ENCODE measurements at regions not wholly inside any gene's neighbourhood (a gene's known extent, or its start where the extent isn't known, plus 50 kb on each side); places are given as distances from the start of the nearest gene placed in this dataset.
A peak's percentile ranks its signal among the peaks of the same experiment; 100 is the strongest.

GRCh38 chr3:182731764-182732163 is 61.5 kb upstream of the ATP11B start:
- 95% methylated on average over 3 of the region's 3 CpGs for WGBS (ENCODE audit: insufficient coverage)
- no peak overlapping the region for H3K27ac ChIP-seq (ENCODE audit: low read depth, low read length)
- no peaks in the 10 kb centered on the region for H3K27me3 ChIP-seq (ENCODE audit: control insufficient read depth, insufficient read depth, low read length)
- DNase-seq (ENCODE audit: low read depth in 4 of 6, low spot score in 6 of 6) = no peak
- no peaks in the 10 kb centered on the region for H3K36me3 ChIP-seq (ENCODE audit: control insufficient read depth, insufficient read depth, low read length)
- peaks cover 1% of the 10 kb centered on the region for H3K4me1 ChIP-seq (ENCODE audit: control insufficient read depth, insufficient read depth, low read length)
- H3K4me3 ChIP-seq (ENCODE audit: low read depth, low read length) = no peak overlapping the region
- H3K9me3 ChIP-seq (ENCODE audit: control insufficient read depth, insufficient read depth, low read length) = no peaks in the 10 kb centered on the region

- H3K36me3 ChIP-seq (ENCODE audit: control insufficient read depth, insufficient read depth, low read length) = no peaks in the 10 kb centered on the region
- no peak overlapping the region for H3K4me3 ChIP-seq (ENCODE audit: low read depth, low read length)
- no peaks in the 10 kb centered on the region for H3K9me3 ChIP-seq (ENCODE audit: control insufficient read depth, insufficient read depth, low read length)
- no peaks in the 10 kb centered on the region for H3K27me3 ChIP-seq (ENCODE audit: control insufficient read depth, insufficient read depth, low read length)
- H3K27ac ChIP-seq (ENCODE audit: low read depth, low read length) = no peak overlapping the region
- 64% methylated on average over 3 of the region's 5 CpGs for WGBS (ENCODE audit: insufficient coverage)
- no peak for DNase-seq (ENCODE audit: low read depth in 4 of 6, low spot score in 6 of 6)
- no peaks in the 10 kb centered on the region for H3K4me1 ChIP-seq (ENCODE audit: control insufficient read depth, insufficient read depth, low read length)
Measured at GRCh38 chr3:182732232-182733015, 60.9 kb upstream of the ATP11B start.

GRCh38 chr3:182735672-182736071 is 57.6 kb upstream of the ATP11B start:
- H3K4me3 ChIP-seq (ENCODE audit: low read depth, low read length) = no peak overlapping the region
- H3K27me3 ChIP-seq (ENCODE audit: control insufficient read depth, insufficient read depth, low read length) = peaks cover 2% of the 10 kb centered on the region
- H3K9me3 ChIP-seq (ENCODE audit: control insufficient read depth, insufficient read depth, low read length) = no peaks in the 10 kb centered on the region
- H3K27ac ChIP-seq (ENCODE audit: low read depth, low read length) = no peak overlapping the region
- WGBS (ENCODE audit: insufficient coverage) = no CpG with 5 or more reads among the region's 2 CpGs
- H3K36me3 ChIP-seq (ENCODE audit: control insufficient read depth, insufficient read depth, low read length) = no peaks in the 10 kb centered on the region
- H3K4me1 ChIP-seq (ENCODE audit: control insufficient read depth, insufficient read depth, low read length) = no peaks in the 10 kb centered on the region
- peak in 1 of 6 donors; percentile 14 for DNase-seq (ENCODE audit: low read depth in 4 of 6, low spot score in 6 of 6)

GRCh38 chr3:182737825-182738224 is 55.5 kb upstream of the ATP11B start:
- H3K4me1 ChIP-seq (ENCODE audit: control insufficient read depth, insufficient read depth, low read length) = no peaks in the 10 kb centered on the region
- no peak overlapping the region for H3K27ac ChIP-seq (ENCODE audit: low read depth, low read length)
- H3K4me3 ChIP-seq (ENCODE audit: low read depth, low read length) = no peak overlapping the region
- 92% methylated on average over 2 of the region's 2 CpGs for WGBS (ENCODE audit: insufficient coverage)
- H3K9me3 ChIP-seq (ENCODE audit: control insufficient read depth, insufficient read depth, low read length) = no peaks in the 10 kb centered on the region
- no peaks in the 10 kb centered on the region for H3K36me3 ChIP-seq (ENCODE audit: control insufficient read depth, insufficient read depth, low read length)
- no peak for DNase-seq (ENCODE audit: low read depth in 4 of 6, low spot score in 6 of 6)
- peaks cover 2% of the 10 kb centered on the region for H3K27me3 ChIP-seq (ENCODE audit: control insufficient read depth, insufficient read depth, low read length)

GRCh38 chr3:182738583-182739411 is 54.5 kb upstream of the ATP11B start:
- no peak overlapping the region for H3K4me3 ChIP-seq (ENCODE audit: low read depth, low read length)
- no peaks in the 10 kb centered on the region for H3K9me3 ChIP-seq (ENCODE audit: control insufficient read depth, insufficient read depth, low read length)
- H3K27me3 ChIP-seq (ENCODE audit: control insufficient read depth, insufficient read depth, low read length) = peaks cover 2% of the 10 kb centered on the region
- no peak for DNase-seq (ENCODE audit: low read depth in 4 of 6, low spot score in 6 of 6)
- no peaks in the 10 kb centered on the region for H3K36me3 ChIP-seq (ENCODE audit: control insufficient read depth, insufficient read depth, low read length)
- H3K27ac ChIP-seq (ENCODE audit: low read depth, low read length) = no peak overlapping the region
- no peaks in the 10 kb centered on the region for H3K4me1 ChIP-seq (ENCODE audit: control insufficient read depth, insufficient read depth, low read length)
- WGBS (ENCODE audit: insufficient coverage) = 100% methylated on average over 1 of the region's 6 CpGs

GRCh38 chr3:182739619-182740018 is 53.7 kb upstream of the ATP11B start:
- no peaks in the 10 kb centered on the region for H3K4me1 ChIP-seq (ENCODE audit: control insufficient read depth, insufficient read depth, low read length)
- H3K9me3 ChIP-seq (ENCODE audit: control insufficient read depth, insufficient read depth, low read length) = no peaks in the 10 kb centered on the region
- H3K36me3 ChIP-seq (ENCODE audit: control insufficient read depth, insufficient read depth, low read length) = no peaks in the 10 kb centered on the region
- peaks cover 2% of the 10 kb centered on the region for H3K27me3 ChIP-seq (ENCODE audit: control insufficient read depth, insufficient read depth, low read length)
- no peak for DNase-seq (ENCODE audit: low read depth in 4 of 6, low spot score in 6 of 6)
- WGBS (ENCODE audit: insufficient coverage) = 51% methylated on average over 3 of the region's 3 CpGs
- H3K27ac ChIP-seq (ENCODE audit: low read depth, low read length) = no peak overlapping the region
- no peak overlapping the region for H3K4me3 ChIP-seq (ENCODE audit: low read depth, low read length)

GRCh38 chr3:182740710-182741109 is 52.6 kb upstream of the ATP11B start:
- 78% methylated on average over 4 of the region's 6 CpGs for WGBS (ENCODE audit: insufficient coverage)
- H3K4me3 ChIP-seq (ENCODE audit: low read depth, low read length) = no peak overlapping the region
- no peak overlapping the region for H3K27ac ChIP-seq (ENCODE audit: low read depth, low read length)
- DNase-seq (ENCODE audit: low read depth in 4 of 6, low spot score in 6 of 6) = no peak
- H3K4me1 ChIP-seq (ENCODE audit: control insufficient read depth, insufficient read depth, low read length) = no peaks in the 10 kb centered on the region
- no peaks in the 10 kb centered on the region for H3K36me3 ChIP-seq (ENCODE audit: control insufficient read depth, insufficient read depth, low read length)
- no peaks in the 10 kb centered on the region for H3K9me3 ChIP-seq (ENCODE audit: control insufficient read depth, insufficient read depth, low read length)
- H3K27me3 ChIP-seq (ENCODE audit: control insufficient read depth, insufficient read depth, low read length) = peaks cover 2% of the 10 kb centered on the region

- peaks cover 2% of the 10 kb centered on the region for H3K27me3 ChIP-seq (ENCODE audit: control insufficient read depth, insufficient read depth, low read length)
- no peaks in the 10 kb centered on the region for H3K36me3 ChIP-seq (ENCODE audit: control insufficient read depth, insufficient read depth, low read length)
- H3K9me3 ChIP-seq (ENCODE audit: control insufficient read depth, insufficient read depth, low read length) = no peaks in the 10 kb centered on the region
- no peak overlapping the region for H3K4me3 ChIP-seq (ENCODE audit: low read depth, low read length)
- 96% methylated on average over 3 of the region's 3 CpGs for WGBS (ENCODE audit: insufficient coverage)
- no peak overlapping the region for H3K27ac ChIP-seq (ENCODE audit: low read depth, low read length)
- H3K4me1 ChIP-seq (ENCODE audit: control insufficient read depth, insufficient read depth, low read length) = no peaks in the 10 kb centered on the region
- no peak for DNase-seq (ENCODE audit: low read depth in 4 of 6, low spot score in 6 of 6)
Measured at GRCh38 chr3:182741214-182741613, 52.1 kb upstream of the ATP11B start.
